HG03064 (cell line): ENCODE measurements at regions not wholly inside any gene's neighbourhood (a gene's known extent, or its start where the extent isn't known, plus 50 kb on each side); places are given as distances from the start of the nearest gene placed in this dataset.
"Not testable (repeated sequence)": the region's sequence is repeated elsewhere in the genome, so short reads cannot be mapped to it uniquely, and the experiment has no call there.

Experiments used
- ATAC-seq: cut with Tn5 transposase; IDR thresholded peaks from one replicate; pipeline ENCODE4 v1.9.1; 2021; ENCODE audit warnings: low read depth; ENCODE audit not compliant: unreplicated experiment

GRCh38 chr7:25726170-25726780 is 425.7 kb upstream of the NFE2L3 start:
- ATAC-seq: no peak

DNA sequence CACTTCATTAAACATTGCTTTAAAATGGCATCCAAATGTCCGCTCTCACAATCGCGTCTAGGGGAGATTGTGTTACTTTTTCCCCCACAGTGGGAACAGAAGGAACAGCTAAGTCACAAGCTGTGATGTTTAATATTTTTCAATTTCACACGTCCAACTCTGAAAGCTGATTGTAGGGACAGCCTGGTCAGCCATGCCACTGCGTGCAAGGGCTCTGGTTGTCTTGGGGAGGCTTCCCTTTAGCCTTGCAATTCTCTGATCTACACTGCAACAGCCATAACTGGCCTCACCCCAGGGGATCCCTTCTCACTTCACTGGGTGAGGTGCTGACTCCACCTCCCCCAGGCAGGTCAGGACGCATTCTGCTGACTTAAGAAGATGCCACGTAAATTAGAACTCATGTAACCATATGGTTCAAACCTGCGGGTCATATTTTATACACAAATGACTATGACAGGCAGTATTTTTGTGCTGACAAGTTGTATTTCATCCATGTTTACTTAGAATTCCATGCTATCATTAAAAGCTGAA is 425.2 kb upstream of the NFE2L3 start:
- ATAC-seq: no peak

DNA sequence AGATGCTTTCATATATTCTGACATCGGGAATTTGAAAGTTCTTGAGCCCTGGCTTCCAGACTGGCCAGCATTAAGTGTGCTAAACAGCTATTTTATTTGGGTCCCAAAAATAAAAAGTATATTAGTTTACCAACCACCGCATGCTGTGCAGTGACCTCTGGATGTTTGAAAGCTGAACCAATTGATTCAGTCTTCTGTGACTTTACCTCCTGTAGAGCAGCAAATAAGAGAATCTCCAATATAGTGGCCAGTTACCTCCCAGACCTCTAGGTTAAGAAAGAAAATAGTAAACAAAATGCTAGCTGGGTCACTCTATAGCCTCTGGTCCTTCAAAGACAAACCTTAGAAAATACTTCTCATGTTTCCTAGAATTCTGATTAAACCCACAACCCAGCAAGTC is 424.6 kb upstream of the NFE2L3 start:
- ATAC-seq: no peak

GRCh38 chr7:25727876-25728275 is 424.1 kb upstream of the NFE2L3 start:
- no peak for ATAC-seq

- ATAC-seq: no peak
These were observed 420.7 kb upstream of the NFE2L3 start for GRCh38 chr7:25731068-25731845.

DNA sequence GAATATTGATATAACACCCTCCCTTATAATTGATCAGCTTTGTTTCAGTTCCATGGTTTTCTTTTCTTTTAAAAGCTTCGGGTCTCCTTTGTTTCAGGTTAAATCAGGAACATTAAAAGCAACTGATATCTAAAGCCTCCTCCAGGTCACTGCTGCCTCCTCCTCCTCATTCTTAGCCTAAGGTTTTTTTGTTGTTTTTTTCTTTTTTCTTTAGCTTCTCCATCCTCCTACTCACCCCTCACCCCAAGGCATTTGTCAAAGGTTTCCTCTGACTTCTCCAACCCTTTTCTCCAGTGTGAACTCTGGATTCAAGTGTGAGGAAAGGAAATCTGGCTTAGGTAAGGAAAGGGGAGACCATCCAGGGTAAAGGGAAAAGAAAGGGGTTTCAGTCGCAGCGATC is 420.2 kb upstream of the NFE2L3 start:
- ATAC-seq: no peak

- no peak for ATAC-seq
These were observed 419.2 kb upstream of the NFE2L3 start for GRCh38 chr7:25732766-25733217.

GRCh38 chr7:25735674-25736242 is 416.2 kb upstream of the NFE2L3 start:
- ATAC-seq: no peak

DNA sequence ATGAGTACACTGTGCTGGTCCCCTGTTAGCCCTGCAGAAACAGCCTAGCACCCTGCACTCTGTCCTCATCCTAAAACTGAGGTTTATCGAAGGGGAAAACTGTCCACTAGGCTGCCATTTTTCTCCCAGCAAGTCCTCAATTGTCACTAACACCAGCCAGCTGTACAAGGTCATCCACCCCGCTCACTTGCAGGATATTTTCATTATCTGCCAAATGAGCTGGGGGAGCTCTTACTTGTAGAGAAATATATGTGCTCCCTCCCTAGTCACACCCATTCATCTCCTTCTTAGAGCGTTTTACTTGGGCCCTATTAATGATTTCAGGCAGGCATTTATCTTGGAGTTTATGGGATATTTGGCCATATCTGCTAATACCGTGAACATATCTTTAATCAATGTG is 413.5 kb upstream of the NFE2L3 start:
- no peak for ATAC-seq

DNA sequence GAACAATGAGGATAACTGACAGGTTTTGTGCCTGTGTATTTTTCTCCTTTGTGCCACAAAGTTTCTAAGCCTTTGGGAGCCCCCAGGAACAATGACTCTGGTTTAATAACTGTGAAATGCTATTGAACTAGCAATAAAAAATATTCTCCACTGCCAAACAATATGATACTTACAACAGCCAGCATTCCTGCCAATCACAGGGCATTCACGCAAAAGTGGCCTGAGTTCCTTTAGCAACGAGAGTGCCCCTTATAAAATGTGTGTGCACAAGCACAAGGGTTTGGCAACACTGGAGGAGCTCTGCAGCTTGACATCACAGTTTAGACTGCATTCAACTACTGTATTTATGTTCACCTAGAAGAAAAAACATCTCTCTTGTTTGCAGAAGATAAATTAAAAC is 412.9 kb upstream of the NFE2L3 start:
- ATAC-seq: no peak

DNA sequence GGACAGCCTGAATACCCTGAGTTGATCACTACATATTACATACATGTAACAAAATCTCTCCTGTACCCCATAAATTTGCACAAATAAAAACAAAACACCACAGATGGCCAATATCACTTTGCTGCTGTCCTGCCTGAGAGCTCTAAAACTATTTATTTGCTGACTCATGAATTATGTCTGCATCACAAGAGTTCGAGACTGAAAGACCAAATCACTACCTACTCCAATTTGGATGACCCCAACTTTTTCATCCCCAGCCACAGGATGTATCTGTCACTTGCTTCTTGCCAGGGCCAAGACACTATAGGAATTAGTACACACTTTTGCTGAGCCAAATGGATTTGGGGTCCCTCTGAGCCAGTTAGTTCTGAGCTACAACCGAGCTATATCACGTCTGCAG is 409.7 kb upstream of the NFE2L3 start:
- no peak for ATAC-seq

GRCh38 chr7:25743670-25744451 is 408.1 kb upstream of the NFE2L3 start:
- not testable (repeated sequence) for ATAC-seq

- no peak for ATAC-seq
These were observed 401.1 kb upstream of the NFE2L3 start for GRCh38 chr7:25750744-25751508.

DNA sequence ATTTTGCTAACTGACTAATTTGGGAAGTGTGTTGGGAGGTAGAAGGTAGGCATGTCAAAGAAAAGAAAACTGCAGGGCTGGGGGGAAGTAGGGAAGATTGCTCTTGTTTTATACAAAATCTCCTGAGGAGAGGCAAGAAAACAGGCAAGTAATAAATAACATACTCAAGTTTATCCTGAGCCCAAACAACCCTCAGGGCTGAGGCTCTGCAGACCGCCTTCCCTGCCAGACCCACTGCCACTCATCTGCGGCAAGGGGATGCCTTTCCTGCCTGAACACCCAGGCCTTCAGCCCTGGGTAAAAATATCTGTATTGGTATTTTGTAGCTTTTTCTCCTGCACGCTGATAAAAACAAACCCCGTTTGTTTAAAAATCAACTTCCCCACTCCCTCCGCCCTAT is 399.8 kb upstream of the NFE2L3 start:
- no peak for ATAC-seq

- ATAC-seq: no peak
These were observed 398.8 kb upstream of the NFE2L3 start for GRCh38 chr7:25752967-25753791.

- ATAC-seq: no peak
These were observed 398.2 kb upstream of the NFE2L3 start for GRCh38 chr7:25753837-25754236.

DNA sequence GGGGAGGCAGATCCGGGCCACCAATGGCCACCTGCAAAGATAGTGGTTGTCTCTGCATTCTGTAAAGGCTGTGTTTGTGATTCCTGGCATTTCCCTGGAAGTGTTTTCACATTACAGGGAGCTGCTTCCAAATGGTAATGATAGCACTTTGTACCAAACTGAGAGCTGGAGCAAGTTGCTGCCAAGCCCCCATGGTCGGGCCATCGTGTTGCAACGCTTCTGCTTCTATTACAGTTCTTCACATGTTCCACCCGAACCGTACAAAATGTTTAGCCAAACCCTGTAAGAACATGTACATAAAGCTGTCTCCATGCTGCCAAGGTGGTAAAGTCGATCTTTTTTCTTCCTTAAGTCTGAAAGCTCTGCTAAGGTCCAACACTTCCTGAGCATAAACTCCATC is 397.7 kb upstream of the NFE2L3 start:
- ATAC-seq: no peak

DNA sequence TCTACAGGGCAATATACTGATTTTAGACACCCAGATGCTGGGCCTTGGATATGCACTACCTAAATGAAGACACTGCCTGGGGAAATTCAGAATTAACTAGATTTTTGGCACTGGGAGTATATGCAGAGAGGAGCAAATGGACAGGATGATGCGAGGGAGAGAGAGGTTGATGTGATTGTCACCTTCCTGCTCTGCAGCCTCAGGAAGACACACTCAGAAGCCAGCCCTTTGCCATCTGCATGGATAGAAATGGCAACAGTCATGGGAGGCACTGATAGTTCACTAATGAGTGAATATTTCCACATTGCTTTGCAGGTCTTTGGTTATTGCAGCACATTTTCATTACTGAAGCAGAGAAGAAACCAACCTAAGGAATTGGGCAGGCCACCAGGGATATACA is 397.2 kb upstream of the NFE2L3 start:
- no peak for ATAC-seq

GRCh38 chr7:25756601-25757000 is 395.4 kb upstream of the NFE2L3 start:
- no peak for ATAC-seq
